ENCODE measurements at regions not wholly inside any gene's neighbourhood (a gene's known extent, or its start where the extent isn't known, plus 50 kb on each side); places are given as distances from the start of the nearest gene placed in this dataset.
A peak's percentile ranks its signal among the peaks of the same experiment; 100 is the strongest.

GRCh38 chr12:113649256-113649830 is 177.7 kb upstream of the LHX5 start:
- DNase-seq = no peak
- POLR2A ChIA-PET = no interaction called here
- intact Hi-C loops (cut with micrococcal nuclease; ENCODE audit: unreplicated experiment) = no loop called here
- no peak for TF ChIP-seq CTCF (IDR thresholded peaks at IDR 0.05; ENCODE audit: insufficient read depth in 1 of 2, low read depth in 1 of 2, low read length in 1 of 2, severe bottlenecking in 1 of 2, unreplicated experiment in 1 of 2)
- no peaks in the 10 kb centered on the region for H3K27me3 ChIP-seq (replicated peaks; ENCODE audit: control insufficient read depth, insufficient read depth, low read length)
- Mint-ChIP-seq H3K27ac (ENCODE audit: unreplicated experiment) (peak overlapping the region; percentile 7), H3K36me3 (ENCODE audit: insufficient read depth, unreplicated experiment) (no peaks in the 10 kb centered on the region), H3K27me3 (ENCODE audit: insufficient read depth, unreplicated experiment) (peaks cover 2% of the 10 kb centered on the region), H3K4me1 (ENCODE audit: low read depth, unreplicated experiment) (peaks cover 17% of the 10 kb centered on the region), H3K4me3 (ENCODE audit: unreplicated experiment) (no peak overlapping the region), H3K9me3 (ENCODE audit: unreplicated experiment) (no peaks in the 10 kb centered on the region)
- no peaks in the 10 kb centered on the region for H3K9me3 ChIP-seq
- CTCF ChIA-PET = no interaction called here
- H3K4me1 ChIP-seq = peaks cover 19% of the 10 kb centered on the region
- no peaks in the 10 kb centered on the region for H3K36me3 ChIP-seq (ENCODE audit: control insufficient read depth, insufficient read depth, low read length)
- no peak overlapping the region for H3K4me3 ChIP-seq (ENCODE audit: low read depth, low read length)
- BruUV-seq (replicated peaks) = no TSS peak

GRCh38 chr12:113647048-113647447 is 175.4 kb upstream of the LHX5 start:
- no peak overlapping the region for H3K4me3 ChIP-seq (ENCODE audit: low read depth, low read length)
- peaks cover 19% of the 10 kb centered on the region for H3K4me1 ChIP-seq
- no TSS peak for BruUV-seq (replicated peaks)
- no peak overlapping the region for H3K27ac Mint-ChIP-seq (ENCODE audit: unreplicated experiment)
- no peaks in the 10 kb centered on the region for H3K9me3 Mint-ChIP-seq (ENCODE audit: unreplicated experiment)
- no peaks in the 10 kb centered on the region for H3K36me3 ChIP-seq (ENCODE audit: control insufficient read depth, insufficient read depth, low read length)
- POLR2A ChIA-PET = no interaction called here
- no peak overlapping the region for H3K4me3 Mint-ChIP-seq (ENCODE audit: unreplicated experiment)
- no peaks in the 10 kb centered on the region for H3K9me3 ChIP-seq
- CTCF ChIA-PET = no interaction called here
- DNase-seq = no peak
- intact Hi-C loops (cut with micrococcal nuclease; ENCODE audit: unreplicated experiment) = no loop called here
- peaks cover 17% of the 10 kb centered on the region for H3K4me1 Mint-ChIP-seq (ENCODE audit: low read depth, unreplicated experiment)
- no peaks in the 10 kb centered on the region for H3K27me3 ChIP-seq (replicated peaks; ENCODE audit: control insufficient read depth, insufficient read depth, low read length)
- no peak for TF ChIP-seq CTCF (IDR thresholded peaks at IDR 0.05; ENCODE audit: insufficient read depth in 1 of 2, low read depth in 1 of 2, low read length in 1 of 2, severe bottlenecking in 1 of 2, unreplicated experiment in 1 of 2)
- peaks cover 5% of the 10 kb centered on the region for H3K27me3 Mint-ChIP-seq (ENCODE audit: insufficient read depth, unreplicated experiment)
- H3K36me3 Mint-ChIP-seq (ENCODE audit: insufficient read depth, unreplicated experiment) = no peaks in the 10 kb centered on the region

DNA sequence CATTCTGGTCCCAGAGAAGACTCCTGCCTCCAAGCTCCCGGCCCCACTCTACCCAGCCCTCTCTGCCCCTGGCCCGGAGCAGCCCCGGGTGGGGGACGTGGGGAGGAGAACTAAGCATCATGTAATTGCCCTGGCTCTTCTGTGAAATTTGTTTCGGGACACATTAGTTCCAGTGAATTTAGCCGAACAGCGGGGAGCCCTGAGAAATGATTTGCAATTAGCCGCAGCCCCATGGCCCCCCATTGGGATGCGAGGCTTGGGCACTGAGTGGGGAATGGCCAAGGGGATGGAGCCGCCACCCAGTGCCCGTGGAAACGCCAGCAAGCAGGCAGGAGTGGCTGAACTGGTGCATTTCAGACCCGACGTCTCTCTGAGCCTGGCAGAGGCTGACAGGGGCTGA is 173.9 kb upstream of the LHX5 start:
- H3K4me3 Mint-ChIP-seq (ENCODE audit: unreplicated experiment) = no peak overlapping the region

More for the DNA sequence above, 173.9 kb upstream of the LHX5 start:
- Histone ChIP-seq H3K9me3 (no peaks in the 10 kb centered on the region), H3K27me3 (replicated peaks; ENCODE audit: control insufficient read depth, insufficient read depth, low read length) (no peaks in the 10 kb centered on the region), H3K4me1 (peaks cover 10% of the 10 kb centered on the region), H3K36me3 (ENCODE audit: control insufficient read depth, insufficient read depth, low read length) (no peaks in the 10 kb centered on the region), H3K4me3 (ENCODE audit: low read depth, low read length) (no peak overlapping the region)
- no peak for DNase-seq
- peaks cover 5% of the 10 kb centered on the region for H3K27me3 Mint-ChIP-seq (ENCODE audit: insufficient read depth, unreplicated experiment)
- POLR2A ChIA-PET = no interaction called here
- BruUV-seq (replicated peaks) = no TSS peak
- CTCF ChIA-PET = no interaction called here
- TF ChIP-seq CTCF (IDR thresholded peaks at IDR 0.05; ENCODE audit: insufficient read depth in 1 of 2, low read depth in 1 of 2, low read length in 1 of 2, severe bottlenecking in 1 of 2, unreplicated experiment in 1 of 2) = no peak
- H3K4me1 Mint-ChIP-seq (ENCODE audit: low read depth, unreplicated experiment) = peaks cover 17% of the 10 kb centered on the region
- intact Hi-C loops (cut with micrococcal nuclease; ENCODE audit: unreplicated experiment) = no loop called here
- no peaks in the 10 kb centered on the region for H3K9me3 Mint-ChIP-seq (ENCODE audit: unreplicated experiment)
- H3K27ac Mint-ChIP-seq (ENCODE audit: unreplicated experiment) = no peak overlapping the region
- H3K36me3 Mint-ChIP-seq (ENCODE audit: insufficient read depth, unreplicated experiment) = no peaks in the 10 kb centered on the region

Measured in Caco-2 (cell line).